Activated CD8-positive, alpha-beta T cell treated with anti-CD3 and anti-CD28 coated beads for 36 hours (primary cell): ENCODE measurements at regions not wholly inside any gene's neighbourhood (a gene's known extent, or its start where the extent isn't known, plus 50 kb on each side); places are given as distances from the start of the nearest gene placed in this dataset.

Source experiments
- ATAC-seq: fragments of 200-7000 bp; cut with Tn5 transposase; one replicate; pipeline ENCODE4 v1.10.0; 2021; ENCODE audit warnings: mild to moderate bottlenecking, moderate library complexity
- CTCF ChIA-PET: fragments of 350-600 bp; sonication (Branson Sonifier 250); formaldehyde crosslinking; loops from one replicate; lab custom pipeline; 2021; ENCODE audit warnings: antibody characterized with exemption; lab: Charles Lee
- POLR2A ChIA-PET: fragments of 350-600 bp; sonication (Branson Sonifier 250); formaldehyde crosslinking; loops from one replicate; lab custom pipeline; 2021; ENCODE audit warnings: antibody characterized with exemption; lab: Charles Lee
- DNase-seq: peaks from one replicate; pipeline ENCODE4 v3.0.0-alpha.2; 2020
- H3K27ac Mint-ChIP-seq: one replicate; pipeline ENCODE4 v1.8.0; 2021; ENCODE audit warnings: mild to moderate bottlenecking, mixed read lengths
- H3K27me3 Mint-ChIP-seq: one replicate; pipeline ENCODE4 v1.8.0; 2021; ENCODE audit warnings: mixed read lengths
- H3K36me3 Mint-ChIP-seq: one replicate; pipeline ENCODE4 v1.8.0; 2021; ENCODE audit warnings: low read depth, mixed read lengths
- H3K4me1 Mint-ChIP-seq: one replicate; pipeline ENCODE4 v1.8.0; 2021; ENCODE audit warnings: low read depth, mixed read lengths
- H3K4me3 Mint-ChIP-seq: one replicate; pipeline ENCODE4 v1.8.0; 2021; ENCODE audit warnings: mild to moderate bottlenecking, moderate library complexity, mixed read lengths
- H3K9me3 Mint-ChIP-seq: one replicate; pipeline ENCODE4 v1.8.0; 2021; ENCODE audit warnings: mixed read lengths
- CTCF ChIP-seq: fragments of 200-600 bp; IDR thresholded peaks from one replicate; pipeline ENCODE4 v1.8.0; 2022; ENCODE audit warnings: antibody characterized with exemption, mild to moderate bottlenecking
- intact Hi-C: fragments of 100-400 bp; cut with micrococcal nuclease; formaldehyde crosslinking; loops from one replicate; pipeline ENCODE4 v1.10.0; 2022

- ChIA-PET POLR2A (no interaction called here), CTCF (no interaction called here)
- DNase-seq (no peak), ATAC-seq (no peak)
- Mint-ChIP-seq H3K4me1 (no peaks in the 10 kb centered on the region), H3K36me3 (no peaks in the 10 kb centered on the region), H3K4me3 (no peak overlapping the region), H3K9me3 (no peaks in the 10 kb centered on the region), H3K27me3 (peaks cover 5% of the 10 kb centered on the region), H3K27ac (no peak overlapping the region)
- intact Hi-C loops, result no loop called here
- TF ChIP-seq CTCF, result no peak
Measured at GRCh38 chr3:197353001-197353866, 54.8 kb upstream of the DLG1 start.

- H3K36me3 Mint-ChIP-seq, result no peaks in the 10 kb centered on the region
- TF ChIP-seq CTCF, result no peak
- peaks cover 5% of the 10 kb centered on the region for H3K27me3 Mint-ChIP-seq
- DNase-seq, result no peak
- ChIA-PET POLR2A (no interaction called here), CTCF (no interaction called here)
- no peak overlapping the region for H3K27ac Mint-ChIP-seq
- no peak for ATAC-seq
- intact Hi-C loops, result no loop called here
- no peak overlapping the region for H3K4me3 Mint-ChIP-seq
- no peaks in the 10 kb centered on the region for H3K9me3 Mint-ChIP-seq
- no peaks in the 10 kb centered on the region for H3K4me1 Mint-ChIP-seq
Measured at GRCh38 chr3:197352382-197352781, 54.0 kb upstream of the DLG1 start.

GRCh38 chr3:197350446-197350845, 52.0 kb upstream of the DLG1 start:
- POLR2A ChIA-PET, result no interaction called here
- no peak overlapping the region for H3K4me3 Mint-ChIP-seq
- CTCF ChIA-PET, result no interaction called here
- no peak for DNase-seq
- no peaks in the 10 kb centered on the region for H3K36me3 Mint-ChIP-seq
- intact Hi-C loops, result no loop called here
- peaks cover 5% of the 10 kb centered on the region for H3K27me3 Mint-ChIP-seq
- TF ChIP-seq CTCF, result no peak
- ATAC-seq, result no peak
- no peaks in the 10 kb centered on the region for H3K4me1 Mint-ChIP-seq
- H3K9me3 Mint-ChIP-seq, result no peaks in the 10 kb centered on the region
- no peak overlapping the region for H3K27ac Mint-ChIP-seq

GRCh38 chr3:197349368-197349767, 51.0 kb upstream of the DLG1 start:
- no peak for TF ChIP-seq CTCF
- ChIA-PET CTCF (no interaction called here), POLR2A (interaction anchor here (1.0 kb wide), 1 partner anchor 17 kb away, joined by 4 read pairs; no protein-coding TSS in a partner anchor)
- no peak overlapping the region for H3K4me3 Mint-ChIP-seq
- ATAC-seq, result no peak
- peaks cover 3% of the 10 kb centered on the region for H3K27me3 Mint-ChIP-seq
- intact Hi-C loops, result no loop called here
- no peak overlapping the region for H3K27ac Mint-ChIP-seq
- no peaks in the 10 kb centered on the region for H3K36me3 Mint-ChIP-seq
- no peaks in the 10 kb centered on the region for H3K4me1 Mint-ChIP-seq
- no peaks in the 10 kb centered on the region for H3K9me3 Mint-ChIP-seq
- no peak for DNase-seq
